GM18861 (cell line): ENCODE measurements at regions not wholly inside any gene's neighbourhood (a gene's known extent, or its start where the extent isn't known, plus 50 kb on each side); places are given as distances from the start of the nearest gene placed in this dataset.

Source experiments
- ATAC-seq: cut with Tn5 transposase; IDR thresholded peaks from one replicate; pipeline ENCODE4 v1.9.1; 2021; ENCODE audit not compliant: unreplicated experiment

DNA sequence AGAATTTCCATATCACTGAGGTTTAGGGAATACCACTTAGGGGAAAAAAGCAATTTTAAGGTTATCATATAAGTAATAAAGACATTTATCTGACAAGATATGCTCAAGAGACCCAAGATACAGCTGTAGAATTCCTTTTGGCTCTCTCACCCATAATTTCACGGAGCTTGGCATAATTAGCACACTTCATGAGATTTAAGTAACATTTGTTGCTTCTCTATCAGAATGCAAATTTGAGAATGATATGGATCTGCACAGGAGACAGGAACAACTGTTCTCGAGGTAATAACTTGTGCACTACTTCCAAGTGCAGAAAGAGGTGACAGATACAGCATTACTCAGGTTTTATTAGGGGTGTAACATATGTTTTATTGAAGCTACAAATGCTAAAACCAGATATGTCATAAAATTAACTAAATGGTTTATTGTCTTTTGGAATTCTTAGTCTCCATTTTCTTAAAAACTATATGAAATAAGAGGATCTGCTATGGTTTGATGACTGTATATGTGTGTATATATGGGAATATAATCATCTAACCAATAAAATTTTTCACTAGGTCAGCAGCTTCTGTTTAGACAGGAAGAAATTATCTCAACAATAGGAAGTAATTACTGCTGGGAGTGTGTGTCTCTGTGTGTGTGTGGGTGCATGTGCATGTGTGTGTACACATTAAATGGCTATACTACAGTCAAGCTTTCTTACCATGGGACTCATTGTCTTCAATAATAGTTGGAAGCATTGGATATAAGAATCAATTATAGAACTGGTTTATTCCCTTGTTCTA is 401.3 kb downstream of the PCDH17 start:
- no peak for ATAC-seq

DNA sequence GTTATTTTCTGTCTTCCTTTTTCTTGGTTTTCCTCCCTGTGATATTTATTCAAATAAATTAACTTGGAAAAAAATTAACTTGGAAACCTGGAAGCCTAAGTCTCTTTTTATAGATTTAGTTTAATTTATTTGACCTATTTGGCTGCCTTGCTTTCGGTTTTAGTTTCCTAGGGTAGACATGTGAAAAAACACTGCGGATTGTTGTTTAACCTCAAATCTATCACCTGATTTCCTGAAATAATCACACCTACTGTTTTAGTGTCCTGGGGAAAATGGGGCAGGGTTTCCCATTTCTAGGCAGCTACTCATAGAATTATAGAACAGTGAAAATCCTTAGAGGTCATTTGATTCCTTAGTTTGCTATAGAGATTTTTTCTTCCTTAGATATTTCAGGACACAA is 412.4 kb downstream of the PCDH17 start:
- no peak for ATAC-seq

DNA sequence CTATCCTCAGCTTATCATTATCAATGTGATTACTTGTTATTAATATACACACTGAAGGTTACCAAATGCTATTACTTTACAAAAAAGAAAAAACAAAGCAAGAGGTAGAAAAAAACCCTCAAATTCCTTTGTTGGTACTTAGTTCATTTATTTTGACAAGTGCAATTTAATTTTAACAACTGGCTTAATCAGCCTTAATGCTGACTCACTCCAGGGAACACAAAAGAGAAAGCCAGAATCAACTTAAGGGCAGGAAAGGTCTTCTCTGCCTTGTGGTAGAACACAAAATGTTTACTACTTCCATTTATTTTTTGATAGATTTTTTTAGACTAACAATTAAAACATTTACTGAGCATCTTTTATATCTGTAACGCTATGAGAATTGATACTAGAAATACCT is 417.1 kb downstream of the PCDH17 start:
- no peak for ATAC-seq

DNA sequence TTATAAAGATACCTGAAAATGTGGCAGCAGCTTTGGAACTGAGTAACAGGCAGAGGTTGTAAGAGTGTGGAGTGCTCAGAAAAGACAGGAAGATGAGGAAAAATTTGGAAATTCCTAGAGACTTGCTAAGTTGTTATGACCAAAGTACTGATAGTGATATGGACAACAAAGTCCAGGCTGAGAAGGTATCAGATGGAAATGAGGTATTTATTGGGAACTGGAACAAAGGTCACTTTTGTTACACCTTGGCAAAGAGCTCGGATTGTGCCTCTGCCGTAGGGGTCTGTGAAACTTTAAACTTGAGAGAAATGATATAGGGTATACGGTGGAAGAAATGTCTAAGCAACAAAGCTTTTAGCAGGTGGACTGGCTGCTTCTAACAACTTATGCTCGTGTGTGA is 419.9 kb downstream of the PCDH17 start:
- ATAC-seq: no peak

DNA sequence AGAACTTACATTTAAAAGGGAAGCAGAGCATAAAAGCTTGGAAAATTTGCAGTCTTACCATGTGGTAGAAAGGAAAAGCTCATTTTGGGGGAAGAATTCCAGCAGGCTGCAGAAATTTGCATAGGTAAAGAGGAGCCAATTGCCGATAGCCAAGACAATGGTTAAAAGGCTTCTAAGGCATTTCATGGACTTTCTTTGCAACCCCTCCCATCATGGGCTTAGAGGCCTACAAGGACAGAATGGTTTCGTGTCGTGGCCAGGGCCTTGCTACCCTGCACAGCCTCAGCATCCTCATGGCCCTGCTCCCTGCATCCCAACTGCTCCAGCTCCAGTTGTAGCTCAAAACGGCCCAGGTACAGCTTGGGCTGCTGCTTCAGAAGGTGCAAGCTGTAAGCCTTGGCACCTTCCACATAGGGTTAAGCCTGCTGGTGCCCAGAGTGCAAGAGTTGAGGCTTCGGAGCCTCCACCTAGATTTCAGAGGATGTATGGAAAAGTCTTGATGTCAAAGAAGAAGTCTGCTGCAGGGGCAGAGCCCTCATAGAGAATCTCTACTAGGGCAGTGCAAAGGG is 420.3 kb downstream of the PCDH17 start:
- ATAC-seq: no peak

DNA sequence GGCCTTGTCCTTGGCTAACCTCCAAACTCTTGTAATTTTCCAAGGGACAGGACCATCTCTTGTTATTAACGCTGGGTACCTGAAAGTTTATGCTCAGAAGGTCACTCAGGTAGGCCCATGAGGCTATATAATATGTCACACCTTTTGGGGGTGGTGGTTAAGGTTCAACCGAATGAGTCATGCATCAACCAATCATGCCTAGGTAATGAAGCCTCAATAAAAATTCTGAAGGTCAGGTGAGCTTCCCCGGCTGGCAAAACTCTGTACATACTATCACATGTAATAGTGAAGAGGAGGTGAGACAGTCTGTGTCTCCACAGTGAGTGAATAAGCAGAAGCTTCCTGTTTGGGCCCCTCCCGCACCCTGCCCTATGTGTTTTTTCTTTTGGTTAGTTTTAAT is 424.9 kb downstream of the PCDH17 start:
- no peak for ATAC-seq

DNA sequence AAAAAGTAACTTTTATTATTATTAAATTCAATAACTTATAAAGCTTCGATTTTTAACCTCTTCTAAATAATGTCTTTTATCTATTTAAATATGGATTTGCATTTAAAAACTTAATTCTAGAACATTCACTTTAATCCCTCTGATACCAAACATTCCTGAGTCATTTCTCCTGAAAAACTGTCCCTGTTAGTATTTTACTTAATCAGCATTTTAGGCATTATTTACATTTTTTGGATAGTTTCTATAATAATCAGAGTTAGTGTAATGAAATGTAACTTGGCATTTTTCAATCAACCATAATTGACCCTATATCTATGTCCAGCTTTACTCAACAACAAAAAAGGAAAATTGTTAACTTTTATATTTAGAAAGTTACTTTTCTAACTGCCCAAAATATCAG is 428.1 kb downstream of the PCDH17 start:
- ATAC-seq: no peak

DNA sequence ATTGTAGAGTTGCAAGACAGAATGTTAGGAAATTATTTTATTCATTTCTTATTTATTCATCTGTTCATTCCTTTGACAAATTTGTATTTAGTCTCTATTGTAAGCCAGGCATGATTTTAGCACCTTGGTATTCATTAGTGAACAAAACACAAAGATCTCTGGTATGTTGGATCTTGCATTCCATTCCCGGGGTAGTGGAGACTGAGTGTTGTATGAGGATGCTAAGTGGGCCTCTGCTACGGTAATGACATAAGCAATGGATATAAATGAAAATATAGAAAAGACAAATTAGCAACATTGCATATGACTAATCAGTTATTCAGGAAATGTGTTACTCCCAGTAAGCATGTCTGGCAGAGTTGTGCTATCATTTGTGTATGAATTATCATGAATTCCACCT is 449.3 kb downstream of the PCDH17 start:
- no peak for ATAC-seq

DNA sequence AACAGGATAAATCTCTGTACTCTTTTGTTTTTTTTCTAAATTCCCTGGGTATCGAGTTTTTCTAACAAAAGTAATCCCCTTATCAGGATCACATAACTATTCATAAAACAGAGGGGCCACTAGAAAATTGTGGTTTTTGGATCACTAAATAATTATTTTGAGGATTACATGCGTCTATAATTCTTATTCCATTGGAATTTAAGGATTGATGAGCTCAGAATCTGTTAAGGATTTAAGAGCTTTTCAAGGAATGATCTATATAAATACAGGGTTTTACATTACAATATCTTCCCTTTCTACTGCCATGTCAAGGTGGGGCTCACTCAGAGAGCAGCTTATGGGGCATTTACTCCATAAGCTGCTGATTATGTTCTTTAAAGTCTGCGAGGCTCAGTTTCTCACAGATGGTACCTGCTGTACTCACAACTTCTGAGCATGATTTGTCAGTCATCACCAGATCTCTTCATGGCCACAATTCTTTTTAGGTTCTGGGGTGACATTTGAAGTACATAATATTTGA is 449.8 kb downstream of the PCDH17 start:
- ATAC-seq: no peak

DNA sequence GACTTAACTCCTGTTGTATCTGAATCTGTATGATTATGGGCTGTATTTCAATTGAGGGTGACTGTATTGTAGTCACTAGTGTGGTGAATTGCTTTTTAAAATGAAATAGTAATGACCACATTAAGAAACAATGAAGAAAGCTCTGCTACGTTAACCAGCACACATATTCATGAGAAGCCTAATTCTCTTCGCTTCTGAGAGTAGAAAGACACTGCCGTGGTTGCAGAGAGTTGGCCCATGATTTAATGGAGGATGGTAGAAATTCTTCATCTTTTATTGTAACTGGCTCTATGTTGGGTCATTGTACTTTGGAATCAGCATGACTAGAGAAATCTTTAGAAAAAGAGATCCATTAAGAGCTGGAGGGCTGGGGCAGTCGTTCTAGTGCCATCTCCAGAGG is 451.5 kb downstream of the PCDH17 start:
- no peak for ATAC-seq

DNA sequence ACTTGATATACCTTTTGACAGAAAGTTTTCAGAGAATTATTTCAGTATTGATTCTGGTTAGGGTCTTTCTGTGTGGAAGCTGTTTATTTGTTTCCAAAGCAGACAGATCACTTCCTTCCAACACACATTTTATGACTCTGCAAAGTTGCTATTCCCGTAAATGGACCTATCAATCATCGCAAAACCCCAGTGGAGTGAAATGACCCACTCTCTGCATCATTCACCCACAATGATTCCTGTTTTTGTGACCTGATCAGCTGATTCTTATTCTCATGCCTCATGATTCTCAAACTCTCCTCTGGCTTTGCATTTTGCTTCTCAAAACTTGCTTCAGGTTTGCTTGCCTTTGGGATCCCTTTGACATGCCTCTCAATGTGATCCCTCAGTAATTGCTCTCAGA is 453.7 kb downstream of the PCDH17 start:
- no peak for ATAC-seq

DNA sequence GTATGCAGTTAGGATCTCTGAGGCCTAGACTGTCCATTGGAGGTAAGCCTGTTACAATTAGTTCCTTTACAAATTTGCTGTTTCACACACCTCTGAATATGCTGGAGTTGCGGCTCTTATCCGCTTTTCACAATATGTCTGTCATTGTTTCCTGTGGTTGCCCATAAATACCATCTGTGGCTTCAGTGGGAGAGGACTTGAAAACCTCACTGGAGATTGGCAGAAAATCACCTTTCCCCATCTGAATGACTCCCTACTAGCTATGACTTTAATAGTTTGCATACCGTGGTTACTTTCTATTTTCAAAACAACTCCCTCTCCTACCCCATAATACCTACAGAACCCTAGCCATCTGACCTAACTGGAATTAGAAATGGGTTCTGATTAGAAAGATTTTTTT is 454.3 kb downstream of the PCDH17 start:
- ATAC-seq: no peak

DNA sequence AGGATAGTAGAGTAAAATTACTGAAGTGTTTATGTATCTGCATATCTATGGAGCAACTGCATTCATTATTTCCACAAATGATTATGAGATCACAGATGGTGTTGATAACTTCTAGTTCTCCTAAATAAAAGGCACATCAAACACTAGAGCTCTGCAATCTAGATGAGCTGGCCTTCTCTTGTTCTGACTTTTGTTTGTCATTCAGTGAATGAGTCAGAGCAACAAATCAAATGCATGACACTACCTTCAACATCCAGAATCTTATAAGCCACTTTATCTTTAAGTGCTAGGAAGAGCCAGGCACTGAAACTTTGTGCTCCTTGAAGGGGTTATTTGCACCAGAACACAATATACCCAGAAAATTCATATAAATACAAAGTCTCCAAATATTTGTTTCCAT is 456.0 kb downstream of the PCDH17 start:
- no peak for ATAC-seq

DNA sequence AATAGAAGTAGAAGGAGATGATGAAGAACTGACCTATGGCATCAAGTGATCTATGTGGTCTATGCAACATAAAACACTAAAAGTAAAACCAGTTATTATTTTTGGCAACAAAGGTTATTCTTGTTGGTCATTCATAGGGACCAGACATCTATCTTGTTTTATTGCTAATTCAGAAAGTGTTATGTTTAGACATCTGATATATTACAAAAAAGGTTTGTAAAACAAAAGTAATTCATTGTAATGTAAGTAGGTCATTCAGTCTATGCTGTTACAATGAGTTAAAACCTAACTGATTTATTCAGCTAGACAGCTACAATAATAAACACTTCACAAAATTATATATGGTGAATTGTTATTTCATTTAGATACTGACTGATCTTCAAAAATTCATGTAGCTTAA is 461.9 kb downstream of the PCDH17 start:
- ATAC-seq: no peak

DNA sequence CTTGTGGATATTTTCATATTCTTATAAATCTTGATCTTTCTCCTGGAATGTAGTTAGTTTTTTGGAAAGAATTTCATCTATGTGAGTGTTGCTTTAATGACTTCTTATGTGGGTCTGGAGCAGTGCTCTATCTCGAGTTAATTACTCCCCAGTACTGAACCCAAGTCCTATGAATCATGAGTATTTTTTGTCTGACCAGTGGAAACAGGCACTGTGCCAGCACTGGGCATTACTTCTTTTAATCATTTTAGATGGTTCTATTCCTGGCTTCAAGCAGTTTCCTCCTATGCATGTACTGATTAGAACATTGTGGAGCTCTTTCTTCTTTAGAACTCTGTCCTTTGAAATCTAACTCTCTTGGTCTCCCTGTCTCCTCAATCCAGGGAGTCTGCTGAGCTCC is 466.3 kb downstream of the PCDH17 start:
- no peak for ATAC-seq

DNA sequence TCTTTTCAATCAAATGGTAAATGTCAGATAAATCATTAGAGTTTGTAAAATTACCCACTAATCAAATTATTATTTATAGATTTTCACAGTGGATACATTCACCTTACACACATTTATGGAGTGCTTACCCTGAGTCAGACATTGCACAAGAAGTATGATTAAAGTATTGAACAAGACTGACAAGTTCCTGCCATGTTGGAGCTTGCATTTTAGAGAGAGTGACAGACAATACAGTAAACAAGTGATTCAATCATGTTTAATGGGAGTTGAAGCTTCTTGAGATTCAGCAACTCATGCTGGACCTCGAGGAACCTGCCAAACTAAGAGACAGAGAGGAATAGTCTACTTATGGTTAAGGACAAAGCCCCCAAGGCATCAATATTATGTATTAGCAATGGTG is 487.8 kb downstream of the PCDH17 start:
- no peak for ATAC-seq

DNA sequence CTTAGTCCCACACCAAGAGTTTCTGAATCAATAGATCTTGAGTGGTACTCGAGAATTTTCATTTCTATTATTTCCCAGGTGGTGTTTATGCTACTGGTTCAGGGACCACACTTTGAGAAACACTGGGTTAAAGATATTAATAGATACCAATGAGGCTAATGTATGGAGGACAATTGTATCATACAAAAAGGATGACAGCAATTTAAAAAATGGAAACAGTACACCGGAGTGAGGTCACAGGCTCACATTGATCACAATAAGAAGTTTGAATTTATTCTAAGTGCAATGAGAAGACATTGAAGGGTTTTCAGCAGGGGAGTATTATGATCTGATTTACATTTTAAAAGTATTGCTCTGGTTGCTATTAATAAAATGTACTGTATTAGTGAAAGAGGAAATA is 488.3 kb downstream of the PCDH17 start:
- no peak for ATAC-seq

DNA sequence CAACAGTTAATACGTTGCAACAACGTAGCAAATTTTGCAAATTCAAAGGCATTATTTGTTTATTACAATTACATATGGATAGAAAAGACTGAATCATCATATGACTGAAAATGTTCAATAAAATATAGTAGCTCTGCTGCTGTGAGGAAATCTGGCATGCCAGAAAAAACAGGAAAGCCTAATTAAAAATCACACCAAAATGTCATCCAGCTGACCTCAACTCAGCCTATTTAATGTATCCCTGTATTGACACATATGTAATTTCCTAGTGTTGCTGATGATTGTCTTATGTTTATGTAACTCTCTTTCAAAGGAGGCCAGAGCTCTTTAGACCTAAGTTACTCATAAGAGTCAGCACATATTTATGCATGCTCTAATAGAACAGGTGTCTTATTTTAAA is 495.0 kb downstream of the PCDH17 start:
- no peak for ATAC-seq

DNA sequence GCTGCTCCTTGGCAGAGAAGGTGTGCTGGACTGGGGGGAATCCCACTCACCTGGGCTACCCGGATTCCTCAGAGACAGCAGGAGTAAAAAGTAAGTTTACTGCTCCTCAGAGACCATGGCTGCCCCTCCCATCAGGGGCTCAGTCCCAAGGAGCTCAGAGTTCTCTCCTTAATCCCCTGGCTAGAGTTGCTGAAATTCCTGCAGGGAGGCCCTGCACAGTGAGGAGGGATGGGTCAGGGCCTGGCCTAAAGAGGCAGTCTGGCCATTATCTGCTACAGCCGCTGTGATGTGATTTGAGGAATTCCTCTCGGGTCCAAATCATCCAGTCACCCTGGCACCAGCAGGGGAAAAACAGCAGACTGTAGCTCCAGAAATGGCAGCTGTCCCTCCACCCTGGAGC is 502.5 kb downstream of the PCDH17 start:
- ATAC-seq: no peak

DNA sequence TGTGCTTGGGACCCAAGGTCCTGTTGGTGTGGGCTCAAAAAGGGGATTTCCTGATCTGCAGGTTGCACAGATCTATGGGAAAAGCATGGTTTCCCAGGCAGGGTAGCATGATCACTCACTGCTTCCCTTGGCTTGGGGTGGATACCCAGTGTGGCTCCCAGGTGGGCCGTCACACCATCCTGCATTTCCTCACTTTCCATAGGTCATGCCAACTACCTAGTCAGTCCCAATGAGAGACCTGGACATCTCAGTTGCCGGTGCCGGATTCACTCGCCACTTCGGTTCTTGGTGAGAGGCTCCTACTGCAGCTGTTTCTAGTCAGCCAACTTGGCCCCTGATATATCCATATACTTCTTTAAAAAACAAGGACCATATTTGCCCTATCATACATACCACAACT is 503.0 kb downstream of the PCDH17 start:
- no peak for ATAC-seq

DNA sequence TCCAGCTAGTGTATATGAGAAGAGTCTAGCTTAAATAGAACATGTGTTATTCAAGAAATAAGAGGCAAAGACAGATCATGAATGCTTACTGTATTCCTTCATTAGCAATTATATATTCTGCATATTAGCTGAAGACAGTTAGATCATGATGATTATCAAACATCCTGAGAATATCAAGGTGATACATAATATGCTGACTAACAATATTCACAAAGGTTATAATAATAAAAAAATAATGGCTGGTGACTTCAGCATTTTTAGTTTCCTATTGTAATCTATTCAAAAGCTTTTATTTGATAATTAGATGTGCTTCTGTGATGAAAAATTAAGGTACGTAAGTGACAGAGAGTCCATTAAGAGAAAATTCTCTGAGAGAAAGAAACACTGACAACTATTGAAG is 511.4 kb downstream of the PCDH17 start:
- ATAC-seq: no peak

DNA sequence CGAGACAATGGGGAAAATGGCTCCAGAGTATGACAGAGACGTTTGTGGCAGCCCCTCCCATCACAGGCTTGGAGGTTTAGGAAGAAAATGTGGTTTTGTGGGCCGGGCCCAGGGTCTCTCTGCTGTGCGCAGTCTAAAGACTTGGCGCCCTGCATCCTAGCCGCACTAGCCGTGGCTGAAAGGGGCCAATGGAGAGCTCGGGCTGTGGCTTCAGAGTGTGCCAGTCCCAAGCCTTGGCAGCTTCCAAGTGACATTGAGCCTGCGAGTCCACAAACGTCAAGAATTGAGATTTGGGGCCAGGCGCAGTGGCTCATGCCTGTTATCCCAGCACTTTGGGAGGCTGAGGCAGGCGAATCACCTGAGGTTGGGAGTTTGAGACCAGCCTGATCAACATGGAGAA is 513.1 kb downstream of the PCDH17 start:
- ATAC-seq: no peak

DNA sequence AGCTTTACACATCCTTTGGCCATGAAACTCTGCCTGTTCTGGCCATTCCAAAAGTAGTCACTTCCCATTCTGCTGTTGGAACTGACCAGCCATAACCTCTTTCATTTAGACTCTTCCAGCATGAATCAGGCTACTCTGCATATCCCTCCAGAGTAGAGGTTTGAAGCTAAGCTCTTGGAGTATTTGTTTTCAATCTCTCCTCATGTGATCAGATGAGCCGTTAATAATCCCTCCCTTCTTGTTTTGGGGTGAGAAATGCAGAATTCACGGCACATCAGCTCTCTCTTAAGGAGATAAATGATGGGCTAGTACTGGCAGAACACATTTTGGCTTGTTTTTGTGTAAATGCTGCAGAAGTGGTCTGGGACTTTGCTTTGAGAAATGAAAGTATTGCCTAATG is 519.9 kb downstream of the PCDH17 start:
- ATAC-seq: no peak
